C1 segment of cervical spinal cord (tissue), 14 donors: ENCODE measurements at regions not wholly inside any gene's neighbourhood (a gene's known extent, or its start where the extent isn't known, plus 50 kb on each side); places are given as distances from the start of the nearest gene placed in this dataset.

Experiments
- DNase-seq, 14 donors: peaks; one replicate each; lab custom pipeline; 2025; lab: John Stamatoyannopoulos, UW

DNA sequence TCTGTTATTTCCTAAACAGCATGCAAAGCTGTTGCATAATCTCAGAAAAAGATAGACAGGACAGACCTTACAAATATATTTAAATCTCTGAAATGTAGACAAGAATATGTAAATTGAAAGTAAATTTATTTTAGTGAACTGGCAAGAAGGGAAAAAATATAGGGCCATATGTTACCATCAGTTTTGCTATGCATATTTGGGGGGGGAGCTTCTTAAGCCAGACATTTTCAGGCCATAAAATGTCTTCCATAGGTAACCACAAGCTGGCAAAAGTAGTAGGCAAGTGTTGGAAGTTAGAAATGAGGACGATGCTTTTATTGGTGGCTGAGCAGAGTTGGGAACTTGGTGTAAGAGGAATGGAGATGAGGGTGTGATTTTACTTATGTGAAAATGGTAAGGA is 272.0 kb upstream of the CXXC4 start:
- DNase-seq: no peak

GRCh38 chr4:104772849-104773248 is 278.2 kb upstream of the CXXC4 start:
- DNase-seq: no peak

DNA sequence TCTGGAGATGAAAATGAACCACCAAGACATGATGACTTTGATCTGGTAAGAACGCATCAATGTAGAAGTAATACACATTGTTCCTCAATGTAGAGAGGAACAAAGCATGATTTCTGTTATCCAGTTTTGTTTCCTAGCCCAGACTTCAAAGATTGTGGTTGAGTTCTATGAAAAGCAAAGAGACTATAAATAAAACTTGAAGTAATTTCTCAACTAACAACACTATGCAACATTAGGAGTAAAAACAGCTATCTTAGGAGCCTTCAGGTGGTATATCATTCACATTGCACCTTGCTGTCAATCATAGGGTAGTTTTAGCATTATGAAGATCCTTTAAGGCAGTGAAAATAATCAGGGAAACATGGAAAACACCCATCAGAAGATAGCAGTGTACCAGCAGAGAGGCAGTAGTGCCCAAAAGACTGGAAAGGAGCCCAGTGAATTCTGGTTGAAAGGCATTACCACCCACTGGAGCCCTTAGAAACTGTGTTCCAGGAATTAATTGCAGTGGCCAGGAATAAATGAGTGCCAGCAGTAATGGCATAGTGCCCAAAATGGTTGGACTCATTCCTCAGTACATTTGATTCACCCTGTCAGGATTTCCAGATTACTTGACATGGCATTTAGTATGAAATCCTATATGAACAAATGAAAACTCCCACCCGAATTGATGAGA is 300.7 kb upstream of the CXXC4 start:
- DNase-seq: no peak

DNA sequence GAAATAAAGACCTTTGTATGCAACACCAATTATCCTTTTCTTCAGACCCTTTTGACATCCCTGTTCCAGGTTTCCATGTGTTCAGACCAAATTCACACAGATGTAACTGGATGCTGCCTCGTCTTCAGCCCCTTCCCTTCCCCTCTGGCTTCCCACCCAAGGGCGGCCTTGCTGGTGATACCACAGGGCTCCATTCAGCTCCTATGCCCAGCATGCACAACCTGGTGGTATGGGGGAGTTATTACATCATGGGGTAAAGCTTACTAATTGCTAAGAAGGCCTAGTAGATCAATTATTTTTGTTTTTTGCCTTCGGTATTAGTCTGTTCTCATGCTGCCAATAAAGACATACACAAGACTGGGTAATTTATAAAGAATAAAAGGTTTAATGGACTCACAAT is 317.0 kb upstream of the CXXC4 start:
- DNase-seq: no peak

DNA sequence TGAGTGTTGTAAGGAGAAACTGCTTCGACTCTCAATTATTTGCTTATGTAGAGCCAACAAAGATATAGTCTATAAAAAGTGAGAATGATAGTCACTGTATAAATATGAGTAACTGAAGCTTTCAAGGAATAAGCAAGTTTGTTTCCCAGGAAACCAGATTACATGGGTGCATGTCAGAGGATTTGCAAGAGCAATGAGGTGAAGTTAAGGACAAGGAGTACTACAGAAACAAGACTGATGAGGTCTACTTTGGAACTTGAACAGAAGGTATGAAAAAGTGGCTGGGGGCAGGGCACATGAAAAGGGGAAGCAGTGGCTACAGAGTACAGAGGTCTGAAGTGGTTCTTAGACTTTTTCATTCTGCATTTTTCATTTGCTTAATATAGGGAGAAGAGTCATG is 321.0 kb upstream of the CXXC4 start:
- no peak for DNase-seq

DNA sequence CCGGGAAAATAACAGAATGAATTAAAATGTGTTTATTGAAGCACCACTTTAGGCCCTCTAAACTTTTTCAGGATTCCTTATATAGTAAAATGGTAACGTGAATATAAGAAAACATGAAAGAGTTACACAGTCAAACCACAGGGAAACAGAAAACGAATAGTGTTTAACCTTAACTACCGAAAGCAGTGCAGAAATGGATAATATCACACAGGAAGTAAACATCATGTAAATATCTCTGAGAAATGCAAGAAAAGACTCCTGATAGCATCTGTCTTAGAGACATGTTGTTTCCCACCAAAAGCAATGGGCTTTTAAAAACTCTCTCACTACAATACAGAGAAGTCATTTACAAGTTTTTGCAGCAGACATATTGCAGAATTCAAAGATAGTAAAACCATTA is 323.9 kb upstream of the CXXC4 start:
- DNase-seq: no peak

DNA sequence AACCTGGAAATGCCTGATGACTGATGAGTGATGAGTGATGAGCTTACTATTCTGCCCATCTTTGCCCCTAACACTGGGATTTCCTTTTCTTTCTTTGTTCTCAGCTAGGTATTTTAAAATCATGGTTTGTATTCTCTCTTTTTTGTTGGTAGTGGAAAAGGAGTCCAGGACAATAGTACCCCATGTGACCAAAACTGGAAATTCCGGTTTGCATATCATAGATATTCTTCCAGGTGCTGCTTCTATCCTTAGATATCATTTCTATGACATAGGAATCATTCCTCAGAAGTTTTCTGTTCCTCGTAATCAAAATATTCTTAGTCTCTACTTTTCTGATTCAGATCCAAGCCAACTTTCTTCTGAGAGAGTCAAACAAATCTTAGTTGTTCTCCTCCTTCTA is 320.5 kb upstream of the TET2 start:
- DNase-seq: no peak

GRCh38 chr4:104829761-104830160 is 316.9 kb upstream of the TET2 start:
- no peak for DNase-seq

DNA sequence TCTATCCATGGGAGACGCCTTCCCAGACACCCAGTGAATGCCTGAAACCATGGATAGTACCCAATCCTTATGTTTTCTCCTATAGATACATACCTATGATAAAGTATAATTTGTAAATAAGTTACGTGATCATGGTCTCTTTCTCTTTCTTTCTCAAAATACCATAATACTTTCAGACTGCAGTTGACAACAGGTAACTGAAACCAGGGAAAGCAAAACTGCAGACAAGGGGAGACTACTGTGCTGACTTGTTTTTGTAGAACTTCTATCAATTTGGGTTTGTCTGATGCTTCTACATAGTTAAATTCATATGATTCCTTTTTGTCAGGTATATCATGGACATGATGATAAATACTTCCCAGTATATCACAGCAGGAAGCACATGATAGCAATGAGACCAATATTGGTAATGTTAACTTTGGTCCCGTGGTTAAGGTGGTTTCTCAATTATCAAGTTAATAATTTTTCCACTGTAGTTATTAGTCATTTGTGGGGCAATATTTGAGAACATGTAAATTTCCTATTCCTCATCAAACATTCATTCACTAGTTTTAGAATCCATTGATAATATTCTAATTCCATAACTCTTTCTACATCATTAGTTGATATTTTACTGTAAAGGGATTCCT is 298.0 kb upstream of the TET2 start:
- DNase-seq: no peak

DNA sequence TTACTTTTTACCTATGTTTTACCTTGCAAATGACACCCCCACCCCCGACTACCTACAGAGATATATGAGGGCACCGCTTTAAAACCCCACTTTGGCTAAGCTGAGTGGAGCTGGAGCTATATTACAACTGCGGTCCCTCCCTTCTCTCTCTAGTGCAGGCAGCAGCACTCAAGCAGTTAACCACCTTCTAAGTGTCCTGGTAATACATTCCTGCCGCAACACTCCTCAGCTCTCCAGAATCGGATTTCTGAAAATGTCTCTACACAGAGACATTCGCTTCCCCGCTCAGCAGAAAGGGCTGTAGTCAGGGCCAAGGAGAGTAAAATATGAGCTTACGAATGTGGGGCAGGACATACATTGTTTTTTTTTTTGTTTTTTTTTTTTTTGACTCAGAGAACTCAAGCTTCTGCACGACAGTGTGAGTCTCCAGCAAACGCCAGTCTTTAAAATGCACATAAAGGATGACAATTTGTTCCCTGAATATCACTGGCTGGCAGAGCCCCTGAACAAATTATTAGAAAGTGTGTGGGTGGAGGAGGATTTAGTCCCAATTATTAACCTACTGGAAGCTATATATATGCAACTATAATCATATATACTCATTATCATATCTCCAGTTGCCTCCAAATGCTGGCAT is 287.0 kb upstream of the TET2 start:
- DNase-seq: no peak

DNA sequence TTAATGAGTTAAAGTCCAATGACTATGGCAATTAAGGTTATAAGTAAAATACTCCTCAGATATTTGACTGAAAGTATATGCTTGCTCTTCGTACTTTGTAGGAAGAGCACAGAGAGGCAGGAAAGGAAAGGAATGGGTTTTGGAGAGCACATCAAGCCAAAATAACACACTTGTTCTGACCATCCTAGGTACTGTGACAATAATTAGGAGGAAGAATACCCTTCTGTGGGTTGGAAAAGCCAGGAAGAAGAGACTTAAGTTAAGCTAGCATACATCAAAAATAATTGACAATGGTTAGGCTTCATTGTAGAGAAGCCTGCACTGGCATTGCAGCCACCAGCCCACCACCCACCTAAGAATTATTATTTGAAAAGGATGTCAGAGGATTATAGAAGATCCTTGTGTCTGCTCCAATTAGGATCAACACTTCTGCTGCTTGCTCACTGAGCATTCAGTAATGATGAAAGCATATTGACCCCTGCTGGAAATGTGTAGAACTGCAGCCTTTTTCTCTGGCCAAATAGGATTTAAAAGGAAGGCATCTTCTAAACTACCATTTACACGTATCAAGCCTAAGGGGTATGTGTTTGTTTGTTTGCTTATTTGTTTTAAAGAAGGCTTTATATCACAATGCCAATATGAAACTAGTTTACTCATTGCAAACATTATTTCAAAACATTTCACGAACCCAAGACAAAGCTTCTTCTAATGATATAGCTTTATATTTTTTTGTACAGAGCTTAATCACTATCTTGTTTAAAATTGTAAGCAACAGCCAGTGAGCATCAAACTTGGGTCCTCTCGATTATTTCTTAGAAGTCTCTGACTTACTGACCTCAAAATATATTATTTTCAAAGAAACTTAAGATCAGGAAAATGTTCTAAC is 286.2 kb upstream of the TET2 start:
- DNase-seq: peak in 10 of 14 donors; percentile 1 to 61 (median 19)

DNA sequence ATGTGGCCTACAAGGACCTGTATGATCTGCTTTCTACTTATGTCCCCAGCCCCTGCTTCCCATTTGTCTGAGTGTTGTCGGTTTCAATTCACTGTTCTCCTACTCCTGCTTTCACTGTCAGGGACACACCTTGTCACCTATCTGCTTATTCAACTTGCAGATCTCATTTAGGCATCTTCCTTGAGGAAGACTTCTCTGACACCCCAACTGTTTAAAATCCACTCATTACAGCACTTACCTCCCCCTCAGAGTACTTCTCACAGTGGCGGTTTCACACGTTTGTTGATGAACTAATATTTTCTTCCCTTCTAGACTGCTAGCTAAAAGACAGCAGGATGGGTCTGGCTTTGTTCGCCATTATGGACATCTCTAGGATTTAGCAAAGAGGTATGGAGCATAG is 279.9 kb upstream of the TET2 start:
- DNase-seq: no peak

DNA sequence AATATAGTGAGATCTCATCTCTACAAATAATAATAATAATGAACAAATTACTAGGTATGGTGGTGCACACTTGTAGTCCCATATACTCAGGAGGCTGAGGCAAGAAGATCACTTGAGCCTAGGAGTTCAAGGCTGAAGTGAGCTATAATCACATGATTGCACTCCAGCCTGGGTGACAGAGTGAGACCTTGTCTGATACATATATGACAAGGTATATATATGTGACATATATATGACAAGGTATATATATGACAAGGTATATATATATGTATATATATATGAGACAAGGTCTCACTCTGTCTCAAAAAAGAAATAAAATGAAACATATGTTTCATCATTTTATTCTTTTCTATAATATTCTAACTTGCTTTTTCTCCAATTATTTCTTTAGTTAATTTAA is 278.1 kb upstream of the TET2 start:
- no peak for DNase-seq

- no peak for DNase-seq
Observed at GRCh38 chr4:104868958-104869357, 277.7 kb upstream of the TET2 start.

GRCh38 chr4:104869831-104870230 is 276.8 kb upstream of the TET2 start:
- no peak for DNase-seq

DNA sequence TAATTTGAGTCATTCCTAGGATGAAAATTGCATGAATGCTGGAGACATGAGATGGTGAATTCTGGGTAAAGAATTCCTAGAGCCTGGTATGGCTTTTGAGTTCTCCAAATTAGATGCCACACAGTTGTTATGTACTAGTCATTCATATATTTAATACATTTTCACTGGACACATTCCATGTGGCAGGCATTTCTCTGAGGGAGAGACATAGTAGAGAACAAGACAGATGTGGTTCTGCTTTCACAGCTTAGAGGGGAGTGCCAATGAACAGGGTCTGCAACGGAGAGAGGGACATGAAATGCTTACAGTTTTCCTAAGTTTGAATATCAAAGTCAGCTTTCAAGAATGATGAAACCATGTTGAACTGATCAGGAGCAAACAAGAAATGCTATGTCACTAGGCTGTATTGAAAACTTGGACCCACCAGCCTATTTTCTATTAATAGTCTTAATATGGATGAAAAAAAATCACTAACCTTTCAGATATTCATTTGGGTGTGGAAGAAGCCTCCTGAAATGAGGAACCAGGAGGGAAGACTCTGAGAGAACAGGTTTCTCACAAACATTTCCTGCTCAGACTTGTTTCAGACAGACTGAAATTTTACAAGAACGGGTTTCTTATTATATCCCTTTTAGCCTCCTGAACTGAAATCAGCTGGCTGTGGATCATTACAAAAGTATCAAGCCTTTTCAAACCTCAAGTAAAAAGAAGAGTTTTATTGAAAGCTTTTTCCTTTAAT is 276.0 kb upstream of the TET2 start:
- no peak for DNase-seq

DNA sequence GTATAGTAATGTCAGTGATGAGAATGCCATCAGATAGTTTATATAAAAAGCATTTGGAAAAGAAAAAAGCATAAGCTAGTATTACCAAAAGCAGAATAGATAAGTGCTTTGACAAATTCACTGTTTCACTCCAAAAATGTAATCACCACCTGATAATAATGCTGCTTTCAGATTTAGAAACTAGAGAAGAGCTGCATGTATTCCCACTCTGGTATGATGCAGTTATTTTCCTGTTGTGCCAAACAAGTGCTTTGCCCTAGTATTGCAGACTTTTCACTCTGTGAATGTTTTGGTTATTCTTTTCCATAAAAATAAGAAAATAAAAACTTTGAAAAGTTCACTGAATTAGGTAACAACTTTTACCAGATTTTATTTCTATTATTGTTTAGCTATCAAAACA is 267.7 kb upstream of the TET2 start:
- no peak for DNase-seq

DNA sequence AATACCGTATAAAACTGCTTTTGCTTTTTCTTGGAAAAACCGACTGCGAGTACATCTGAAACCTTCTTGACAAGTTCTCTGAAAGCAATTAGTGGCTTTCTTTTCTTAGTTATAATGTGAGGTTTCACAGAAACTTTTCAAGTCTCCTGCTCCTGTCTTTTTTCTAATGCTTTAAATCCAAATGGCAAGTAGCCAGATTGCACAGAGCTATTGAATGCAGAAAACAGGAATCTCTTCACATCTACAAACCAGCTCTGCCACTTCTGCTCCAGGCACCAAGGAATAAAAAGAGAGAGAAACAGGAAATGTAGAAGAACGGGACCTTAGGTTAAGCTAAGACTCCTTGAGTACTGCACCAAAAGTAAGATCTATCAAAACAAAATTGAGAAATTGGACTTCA is 267.3 kb upstream of the TET2 start:
- no peak for DNase-seq

DNA sequence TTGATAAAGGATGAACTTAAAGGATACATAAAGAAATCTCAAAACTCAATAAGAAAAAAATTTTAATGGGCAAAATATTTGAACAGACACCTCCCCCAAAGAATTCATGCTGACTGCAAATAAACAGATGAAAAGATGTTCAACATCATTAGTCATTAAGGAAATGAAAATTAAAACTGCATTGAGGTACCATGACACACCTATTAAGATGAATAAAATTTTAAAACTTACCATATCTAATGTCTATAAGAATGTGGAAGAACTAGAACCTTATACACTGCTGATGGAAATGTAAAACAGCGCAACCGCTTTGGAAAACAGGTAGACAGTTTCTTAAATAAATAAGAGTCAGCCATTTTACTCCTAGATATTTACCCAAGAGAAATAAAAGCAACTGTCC is 266.8 kb upstream of the TET2 start:
- no peak for DNase-seq

DNA sequence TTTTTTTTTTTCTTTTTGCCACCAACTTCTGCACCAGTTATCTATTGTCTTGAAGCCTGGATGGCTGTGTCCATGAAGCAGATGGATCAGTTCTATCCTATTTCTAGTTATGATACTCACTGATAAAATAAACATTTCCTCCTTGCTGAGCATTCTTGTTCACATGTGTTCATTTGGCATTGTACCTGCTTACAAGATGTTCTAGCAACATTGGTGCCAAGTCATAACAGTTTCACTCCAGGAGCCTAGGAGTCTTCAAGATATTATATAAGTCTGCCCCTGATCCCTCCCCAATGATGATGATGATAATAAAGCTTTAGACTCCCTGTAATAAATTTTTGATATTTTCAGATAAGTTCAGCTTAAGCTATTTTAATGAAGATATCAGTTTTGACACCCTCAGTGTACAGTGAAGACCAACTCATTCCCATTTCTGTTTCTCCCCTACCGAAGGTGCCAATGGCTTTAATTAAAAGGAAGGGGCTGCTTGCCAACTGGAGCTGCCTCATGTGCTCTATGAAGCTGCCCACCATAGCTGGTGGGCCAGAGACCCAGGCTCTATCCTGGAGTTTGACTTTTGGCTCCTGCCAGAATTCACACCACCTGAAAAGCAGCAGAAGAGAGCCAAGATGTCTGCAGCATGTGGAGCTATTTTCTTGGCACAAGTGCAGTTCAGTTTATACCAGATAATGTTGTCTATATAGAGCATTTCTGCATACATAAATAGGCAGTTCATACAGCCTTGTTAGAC is 265.4 kb upstream of the TET2 start:
- no peak for DNase-seq
